AG09319 (cell line): ENCODE measurements at regions not wholly inside any gene's neighbourhood (a gene's known extent, or its start where the extent isn't known, plus 50 kb on each side); places are given as distances from the start of the nearest gene placed in this dataset.

Source experiments
- DNase-seq: peaks from one replicate; pipeline ENCODE4 v3.0.0-alpha.2; 2010; ENCODE audit warnings: low read depth; ENCODE audit errors: extremely low read depth
- TF ChIP-seq, protein P1 (sequence below): IDR thresholded peaks from 2 replicates; pipeline ENCODE4 v1.5.1; 2011; ENCODE audit warnings: low read depth, mild to moderate bottlenecking, inconsistent platforms, low read length, moderate library complexity

DNA sequence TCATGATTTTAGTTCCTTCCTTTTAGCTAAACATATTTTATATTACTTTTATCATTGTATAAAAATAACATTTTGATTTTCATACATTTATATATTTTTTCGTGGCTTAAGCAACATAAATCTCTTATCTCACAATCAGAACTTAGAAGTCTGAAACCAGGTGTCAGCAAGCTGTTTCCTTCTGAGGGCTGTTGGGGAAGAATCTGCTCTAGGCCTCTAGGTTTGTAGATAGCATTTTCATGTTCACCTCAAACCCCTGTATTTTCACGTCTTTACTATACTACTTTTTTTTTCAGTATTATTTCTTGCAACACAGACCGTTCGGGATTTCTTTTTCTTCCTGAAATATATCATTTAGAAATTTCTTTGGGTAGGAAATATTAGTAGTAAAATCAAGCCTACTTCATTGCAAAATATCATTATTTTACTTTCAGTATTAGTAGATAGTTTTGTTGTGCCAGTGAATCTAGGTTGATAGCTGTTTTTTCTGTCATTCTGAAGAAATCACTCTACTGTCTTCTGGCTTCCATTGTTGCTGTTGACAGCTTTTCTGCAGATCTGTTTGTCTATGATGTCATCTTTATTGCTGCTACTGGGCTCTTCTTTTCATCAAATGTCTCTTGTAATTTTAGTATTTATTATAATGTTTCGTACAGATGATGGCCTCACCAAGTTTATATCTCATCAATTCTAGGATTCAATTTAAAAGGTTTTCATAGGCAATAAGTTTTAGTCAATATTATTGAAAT, 756.3 kb downstream of the VGLL3 start:
- TF ChIP-seq, protein P1, sequence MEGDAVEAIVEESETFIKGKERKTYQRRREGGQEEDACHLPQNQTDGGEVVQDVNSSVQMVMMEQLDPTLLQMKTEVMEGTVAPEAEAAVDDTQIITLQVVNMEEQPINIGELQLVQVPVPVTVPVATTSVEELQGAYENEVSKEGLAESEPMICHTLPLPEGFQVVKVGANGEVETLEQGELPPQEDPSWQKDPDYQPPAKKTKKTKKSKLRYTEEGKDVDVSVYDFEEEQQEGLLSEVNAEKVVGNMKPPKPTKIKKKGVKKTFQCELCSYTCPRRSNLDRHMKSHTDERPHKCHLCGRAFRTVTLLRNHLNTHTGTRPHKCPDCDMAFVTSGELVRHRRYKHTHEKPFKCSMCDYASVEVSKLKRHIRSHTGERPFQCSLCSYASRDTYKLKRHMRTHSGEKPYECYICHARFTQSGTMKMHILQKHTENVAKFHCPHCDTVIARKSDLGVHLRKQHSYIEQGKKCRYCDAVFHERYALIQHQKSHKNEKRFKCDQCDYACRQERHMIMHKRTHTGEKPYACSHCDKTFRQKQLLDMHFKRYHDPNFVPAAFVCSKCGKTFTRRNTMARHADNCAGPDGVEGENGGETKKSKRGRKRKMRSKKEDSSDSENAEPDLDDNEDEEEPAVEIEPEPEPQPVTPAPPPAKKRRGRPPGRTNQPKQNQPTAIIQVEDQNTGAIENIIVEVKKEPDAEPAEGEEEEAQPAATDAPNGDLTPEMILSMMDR: no peak
- DNase-seq: no peak

- TF ChIP-seq, protein P1: no peak
- no peak for DNase-seq
These were observed 760.2 kb downstream of the VGLL3 start for GRCh38 chr3:86230762-86231161.

DNA sequence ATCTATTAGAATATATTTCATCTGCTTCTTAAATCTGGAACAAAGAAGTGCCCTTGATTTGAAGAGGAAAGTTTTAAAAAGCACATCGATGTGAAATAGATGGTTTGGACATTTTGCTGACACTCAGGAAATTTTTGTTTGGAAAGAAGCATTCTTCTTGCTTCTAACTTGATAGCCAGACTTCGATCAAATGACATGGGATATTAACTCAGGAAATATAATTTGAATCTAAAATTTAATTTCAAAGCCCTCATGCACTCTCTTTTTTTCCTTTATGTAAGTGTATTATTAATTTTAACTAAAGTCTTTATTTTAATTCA, 761.2 kb downstream of the VGLL3 start:
- no peak for DNase-seq
- TF ChIP-seq, protein P1: no peak

DNA sequence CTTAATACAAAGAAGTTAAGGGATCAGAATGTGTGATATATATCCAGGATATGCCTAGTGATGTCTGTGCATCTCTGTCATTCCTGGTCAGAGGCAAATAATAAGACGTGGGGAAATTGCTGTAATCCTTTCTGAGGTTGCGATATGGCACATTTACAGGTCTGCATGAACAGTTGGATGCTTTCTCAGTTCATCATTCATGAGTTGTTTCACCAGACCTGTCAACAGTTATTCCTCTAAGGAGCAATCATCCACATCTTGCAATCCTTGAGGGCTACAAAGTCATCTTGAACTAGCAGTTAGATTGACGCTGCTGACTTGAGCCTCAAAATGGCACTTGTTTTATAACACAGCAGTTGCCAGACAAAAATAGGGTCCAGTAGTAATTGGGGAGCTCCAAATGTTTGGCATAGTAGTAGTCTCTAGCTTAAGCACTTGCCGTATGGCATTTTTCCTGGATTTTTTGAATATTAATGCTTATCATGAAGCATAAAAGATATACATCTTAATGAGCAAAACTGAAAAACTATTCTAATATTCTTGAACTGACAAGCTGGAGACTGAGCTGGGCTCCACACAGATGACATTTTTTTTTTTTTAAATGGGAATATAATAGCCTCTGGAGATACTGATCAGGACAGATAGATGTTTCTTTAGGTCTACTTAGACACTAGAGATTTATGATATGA, 761.7 kb downstream of the VGLL3 start:
- TF ChIP-seq, protein P1: no peak
- no peak for DNase-seq

DNA sequence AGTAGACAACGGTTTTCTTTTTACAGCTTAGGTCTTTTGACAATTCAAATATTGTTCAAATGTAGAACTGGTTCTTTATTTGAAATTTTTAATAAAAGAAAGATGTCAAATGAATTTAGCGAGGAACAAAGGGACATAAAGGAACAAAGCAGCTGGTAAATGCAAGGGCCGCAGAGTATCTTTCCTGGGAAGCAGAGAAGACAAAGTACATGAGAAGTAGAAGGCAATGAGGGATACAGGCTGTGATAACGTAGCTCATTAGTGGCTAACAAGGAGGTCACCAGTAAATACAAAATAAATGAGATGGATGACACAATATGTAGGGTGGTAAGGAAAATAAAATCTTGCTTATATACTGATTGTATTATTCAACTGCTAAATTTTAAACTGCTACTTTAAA, 762.8 kb downstream of the VGLL3 start:
- TF ChIP-seq, protein P1: no peak
- no peak for DNase-seq

DNA sequence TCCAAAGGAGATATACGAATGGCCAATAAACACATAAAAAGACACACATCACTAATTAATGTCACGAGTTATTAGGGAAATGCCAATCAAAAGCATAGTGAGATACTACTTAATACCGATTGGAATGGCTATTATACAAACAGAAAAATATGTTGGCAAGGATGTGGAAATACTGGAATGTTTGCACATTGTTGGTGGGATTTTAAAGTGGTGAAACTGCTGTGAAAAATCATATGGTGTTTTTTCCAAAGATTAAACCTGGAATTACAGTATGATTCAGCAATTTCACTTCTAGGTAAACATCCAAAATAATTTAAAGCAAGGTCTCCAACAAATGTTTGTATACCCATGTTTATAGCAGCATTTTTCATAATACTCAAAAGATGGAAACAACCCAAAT, 765.5 kb downstream of the VGLL3 start:
- DNase-seq: no peak
- TF ChIP-seq, protein P1: no peak

GRCh38 chr3:86221601-86222000, 769.3 kb downstream of the VGLL3 start:
- TF ChIP-seq, protein P1: no peak
- DNase-seq: no peak
